ENCODE measurements at regions not wholly inside any gene's neighbourhood (a gene's known extent, or its start where the extent isn't known, plus 50 kb on each side); places are given as distances from the start of the nearest gene placed in this dataset.
"Not testable (repeated sequence)": the region's sequence is repeated elsewhere in the genome, so short reads cannot be mapped to it uniquely, and the experiment has no call there.

GRCh38 chr16:77037696-77038347 lies 153.2 kb upstream of the MON1B start:
- intact Hi-C loops (cut with DNase I): loop anchor here in 1 of 2 donors (10.0 kb wide), 1 partner anchor 363 kb away; no protein-coding TSS in a partner anchor
- no peak for ATAC-seq

DNA sequence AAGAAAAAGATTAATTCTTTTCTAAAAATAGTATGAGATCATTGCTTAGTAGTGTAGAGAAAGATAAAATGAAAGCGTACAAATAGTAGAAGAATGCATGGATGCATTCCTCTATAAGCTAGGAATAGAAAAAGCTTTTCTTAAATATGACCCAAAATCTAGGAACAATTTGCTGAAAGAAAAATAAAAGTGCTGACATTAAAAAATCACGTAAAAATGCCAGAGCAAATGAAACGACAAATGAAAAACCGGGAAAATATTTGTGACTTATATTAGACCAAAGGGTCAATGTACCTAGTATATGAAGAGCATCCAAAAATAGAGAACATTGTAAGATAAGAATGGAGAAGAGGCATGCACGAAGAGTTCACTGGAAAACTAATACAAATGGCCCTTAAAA lies 149.5 kb upstream of the MON1B start:
- no peak for ATAC-seq
- DNase-seq: no peak
- intact Hi-C loops (cut with DNase I): loop anchor here in 1 of 2 donors (10.0 kb wide), 1 partner anchor 1247 kb away; no protein-coding TSS in a partner anchor

More at GRCh38 chr16:77037696-77038347, 153.2 kb upstream of the MON1B start:
- no peak for DNase-seq

GRCh38 chr16:77043076-77043475 lies 147.9 kb upstream of the MON1B start:
- intact Hi-C loops (cut with DNase I): loop anchor here in 1 of 2 donors (10.0 kb wide), 1 partner anchor 1248 kb away; no protein-coding TSS in a partner anchor
- ATAC-seq: no peak
- DNase-seq: no peak

- ATAC-seq: no peak
- no peak for DNase-seq
- intact Hi-C loops (cut with DNase I): loop anchor here in 1 of 2 donors (10.0 kb wide), 1 partner anchor 1251 kb away; no protein-coding TSS in a partner anchor
These were observed 144.8 kb upstream of the MON1B start for GRCh38 chr16:77046206-77046605.

DNA sequence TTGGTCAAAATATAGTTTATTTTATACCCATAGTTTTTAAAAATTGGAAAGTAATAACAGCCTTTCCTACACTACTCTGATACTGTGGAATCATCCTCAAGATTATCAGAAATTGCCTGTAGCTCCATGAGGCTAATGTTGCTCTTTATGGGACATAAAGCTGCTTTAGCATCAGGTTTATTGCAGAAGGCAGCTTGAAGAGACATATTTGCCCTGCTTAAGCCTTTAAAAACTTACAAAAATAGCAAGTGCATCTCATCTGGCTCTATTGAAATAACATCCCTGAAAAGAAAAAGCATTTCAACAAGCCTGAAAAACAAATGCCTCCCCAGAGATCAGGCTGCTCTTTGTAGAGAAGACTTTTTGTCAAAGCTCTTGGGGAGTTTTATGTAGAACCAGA lies 142.9 kb upstream of the MON1B start:
- intact Hi-C loops (cut with DNase I): loop anchor here in 1 of 2 donors (10.0 kb wide), 1 partner anchor 1253 kb away; no protein-coding TSS in a partner anchor
- DNase-seq: no peak
- ATAC-seq: no peak

DNA sequence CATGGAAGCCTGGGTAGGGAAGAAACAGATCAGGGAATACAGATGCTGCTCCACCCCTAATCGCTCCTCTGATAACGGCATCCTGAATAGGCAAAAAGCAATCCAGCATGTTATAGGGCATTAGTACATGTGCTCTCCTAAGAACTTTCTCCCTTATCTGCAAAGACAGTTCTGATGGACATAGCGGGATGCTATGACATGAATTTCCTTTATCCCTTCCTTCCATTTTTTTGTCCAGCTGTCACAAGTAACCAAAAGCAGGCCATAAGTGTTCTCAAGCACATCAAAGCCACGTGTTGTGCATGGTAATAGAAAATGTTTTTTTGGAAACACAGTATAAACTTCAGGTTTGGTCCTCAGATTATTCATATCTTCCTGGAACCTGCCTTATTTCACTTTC lies 141.4 kb upstream of the MON1B start:
- ATAC-seq (no peak), DNase-seq (no peak)
- intact Hi-C loops (cut with DNase I): loop anchor here in 1 of 2 donors (10.0 kb wide), 1 partner anchor 1255 kb away; no protein-coding TSS in a partner anchor

- intact Hi-C loops (cut with DNase I): loop anchor here in 1 of 2 donors (10.0 kb wide), 1 partner anchor 108 kb away; no protein-coding TSS in a partner anchor
- DNase-seq, ATAC-seq: not testable (repeated sequence)
These were observed 134.4 kb upstream of the MON1B start for GRCh38 chr16:77056597-77056996.

DNA sequence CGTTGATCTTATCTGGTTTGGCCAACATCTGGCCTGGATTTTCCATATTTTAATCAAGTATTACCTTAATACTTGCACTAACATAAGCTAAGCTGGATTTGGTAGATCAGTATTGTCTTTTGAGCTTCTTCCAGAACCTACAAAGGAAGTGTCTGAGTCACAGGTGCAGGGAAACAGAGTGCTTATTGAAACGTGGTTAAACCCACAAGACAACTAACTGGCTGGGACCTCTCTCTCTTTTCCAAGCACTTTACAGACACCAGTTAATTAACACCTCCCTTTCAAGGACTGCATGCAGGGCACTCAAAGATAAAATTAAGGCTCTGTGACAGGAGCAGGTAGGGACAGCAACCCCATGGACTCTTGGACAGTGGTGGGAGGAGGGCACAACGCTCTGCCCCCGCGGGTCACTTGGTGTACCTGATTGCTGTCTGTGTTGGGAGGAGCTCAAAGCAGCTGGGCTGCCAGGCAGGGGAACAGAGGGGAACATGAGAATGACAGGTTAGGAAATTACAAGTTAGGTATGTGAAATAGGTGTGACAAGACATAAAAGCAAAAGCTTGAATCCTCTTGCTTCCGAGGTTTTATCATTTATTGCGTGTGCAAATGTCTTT lies 133.7 kb upstream of the MON1B start:
- DNase-seq (no peak), ATAC-seq (no peak)
- intact Hi-C loops (cut with DNase I): loop anchor here in 1 of 2 donors (10.0 kb wide), 1 partner anchor 108 kb away; no protein-coding TSS in a partner anchor

- DNase-seq (no peak), ATAC-seq (no peak)
- intact Hi-C loops (cut with DNase I): loop anchor here in 1 of 2 donors (10.0 kb wide), 1 partner anchor 105 kb away; no protein-coding TSS in a partner anchor
These were observed 131.5 kb upstream of the MON1B start for GRCh38 chr16:77059446-77059845.

DNA sequence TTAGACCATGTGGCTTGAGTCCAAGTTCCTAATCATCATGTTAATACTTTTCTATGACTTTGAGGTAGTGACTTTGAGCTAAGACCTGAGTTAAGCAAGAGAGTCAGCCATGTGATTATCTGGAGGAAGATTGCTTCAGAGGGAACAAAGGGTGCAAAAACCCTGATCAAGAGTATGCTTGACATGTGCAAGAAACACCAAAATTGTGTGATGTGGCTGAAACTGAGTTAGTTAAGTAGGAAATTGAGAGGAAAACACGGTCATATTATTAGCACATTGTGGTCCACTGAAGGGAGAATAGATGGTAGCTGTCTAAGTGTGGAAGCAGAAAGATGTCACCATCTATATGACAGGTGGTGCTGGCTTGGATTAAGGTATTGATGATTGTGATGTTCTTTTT lies 130.4 kb upstream of the MON1B start:
- ATAC-seq: no peak
- no peak for DNase-seq
- intact Hi-C loops (cut with DNase I): loop anchor here in 1 of 2 donors (10.0 kb wide), 1 partner anchor 64 kb away; no protein-coding TSS in a partner anchor

- DNase-seq (no peak), ATAC-seq (peak in 1 of 2 donors; percentile 24)
- intact Hi-C loops (cut with DNase I): loop anchor here in 1 of 2 donors (10.0 kb wide), 1 partner anchor 62 kb away; no protein-coding TSS in a partner anchor
These were observed 127.9 kb upstream of the MON1B start for GRCh38 chr16:77062878-77063675.

- ATAC-seq: no peak
These were observed 127.3 kb upstream of the MON1B start for GRCh38 chr16:77063676-77064016.

DNA sequence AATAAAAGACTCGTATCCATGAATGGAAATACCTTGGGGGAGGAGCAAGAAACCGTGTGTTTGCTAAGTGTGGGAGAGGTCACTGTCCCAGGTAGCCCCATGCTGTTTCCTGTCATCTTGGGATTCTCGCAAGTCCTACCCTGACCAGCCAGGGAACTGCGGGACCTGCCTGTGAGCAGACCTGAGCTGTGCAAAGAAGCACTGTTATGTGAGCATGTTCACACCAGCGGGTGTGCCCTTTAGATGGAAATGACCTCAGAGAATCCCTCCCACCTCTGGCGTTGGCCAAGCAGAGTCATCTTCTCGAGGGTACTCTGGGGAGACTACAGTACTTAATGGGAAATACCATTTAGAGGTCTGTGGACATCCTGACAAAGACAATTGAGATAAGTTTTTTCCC lies 127.0 kb upstream of the MON1B start:
- DNase-seq: no peak
- ATAC-seq: no peak
- intact Hi-C loops (cut with DNase I): loop anchor here in 1 of 2 donors (10.0 kb wide), 1 partner anchor 61 kb away; no protein-coding TSS in a partner anchor

More at GRCh38 chr16:77063676-77064016, 127.3 kb upstream of the MON1B start:
- intact Hi-C loops (cut with DNase I): loop anchor here in 1 of 2 donors (10.0 kb wide), 1 partner anchor 61 kb away; no protein-coding TSS in a partner anchor
- DNase-seq: no peak

DNA sequence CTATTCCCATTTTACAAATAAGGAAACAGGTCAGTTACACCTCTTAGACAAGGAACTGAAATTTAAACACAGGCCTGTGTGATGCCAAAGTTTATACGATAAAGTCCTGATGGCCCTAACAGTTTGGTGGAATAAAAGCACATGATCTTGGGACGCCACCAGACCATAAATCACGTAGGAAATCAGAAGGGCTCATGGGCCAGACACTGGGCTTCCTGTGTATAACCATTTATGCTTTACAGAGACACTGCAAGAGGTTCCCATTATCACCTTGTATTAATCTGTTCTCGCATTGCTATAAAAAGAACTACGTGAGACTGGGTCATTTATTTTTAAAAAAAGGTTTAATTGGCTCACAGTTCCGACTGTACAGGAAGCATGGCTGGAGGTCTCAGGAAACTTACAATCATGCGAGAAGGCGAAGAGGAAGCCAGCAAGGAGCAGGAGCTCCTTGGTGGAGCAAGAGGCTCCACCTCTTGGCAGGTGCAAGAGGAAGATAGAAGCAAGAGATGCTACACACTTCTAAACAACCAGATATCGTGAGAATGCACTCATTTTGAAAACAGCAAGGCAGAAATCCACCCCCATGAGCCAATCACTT lies 124.0 kb upstream of the MON1B start:
- DNase-seq (no peak), ATAC-seq (no peak)
- intact Hi-C loops (cut with DNase I): loop anchor here in 1 of 2 donors (10.0 kb wide), 1 partner anchor 58 kb away; no protein-coding TSS in a partner anchor

GRCh38 chr16:77067900-77068299 lies 123.1 kb upstream of the MON1B start:
- DNase-seq: no peak
- ATAC-seq: no peak
- intact Hi-C loops (cut with DNase I): loop anchor here in 1 of 2 donors (10.0 kb wide), 1 partner anchor 57 kb away; no protein-coding TSS in a partner anchor

DNA sequence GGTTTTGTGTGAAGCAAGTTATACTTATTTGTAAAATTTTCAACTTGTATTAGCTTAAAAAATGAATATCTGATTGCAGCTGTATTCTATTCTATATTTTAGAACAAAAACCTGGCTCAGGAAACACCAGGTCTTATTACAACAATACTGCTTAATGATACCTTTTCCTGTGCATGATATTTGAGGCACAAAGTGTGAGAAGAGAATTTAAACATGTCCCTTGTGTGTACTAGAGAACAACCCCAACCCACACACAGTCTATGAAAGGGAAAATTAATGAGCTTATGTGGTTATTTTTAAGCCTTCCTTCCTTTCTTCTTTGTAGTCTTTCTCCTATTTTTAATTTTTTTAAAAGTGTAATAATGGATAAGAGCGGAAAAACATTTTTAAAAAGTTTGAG lies 122.6 kb upstream of the MON1B start:
- ATAC-seq: no peak
- no peak for DNase-seq
- intact Hi-C loops (cut with DNase I): loop anchor here in 1 of 2 donors (10.0 kb wide), 1 partner anchor 56 kb away; no protein-coding TSS in a partner anchor

- intact Hi-C loops (cut with DNase I): loop anchor here in 1 of 2 donors (10.0 kb wide), 1 partner anchor 55 kb away; no protein-coding TSS in a partner anchor
These were observed 121.1 kb upstream of the MON1B start for GRCh38 chr16:77069929-77070328.

DNA sequence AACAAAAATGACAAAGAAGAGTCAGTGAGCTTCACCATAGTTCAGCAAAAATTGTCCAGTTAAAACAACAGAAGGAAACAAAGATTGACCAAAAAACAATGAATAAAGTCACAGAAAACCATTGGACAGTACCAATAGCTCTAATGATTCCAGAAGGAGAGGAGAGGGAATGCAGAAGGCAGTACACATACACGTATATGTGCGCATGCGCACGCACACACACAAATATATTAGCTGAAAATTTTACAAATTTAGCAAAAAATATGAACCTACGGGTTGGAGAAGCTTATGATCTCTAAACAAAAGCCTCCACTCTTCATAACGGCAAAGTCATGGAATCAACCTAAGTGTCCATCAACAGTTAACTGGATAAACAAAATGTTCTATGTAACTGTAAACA lies 120.3 kb upstream of the MON1B start:
- DNase-seq (no peak), ATAC-seq (no peak)
- intact Hi-C loops (cut with DNase I): no loop called here

More at GRCh38 chr16:77069929-77070328, 121.1 kb upstream of the MON1B start:
- ATAC-seq (no peak), DNase-seq (no peak)

Measured in left cardiac atrium (tissue), 4 donors.